Testis (tissue), 2 donors: ENCODE measurements at regions not wholly inside any gene's neighbourhood (a gene's known extent, or its start where the extent isn't known, plus 50 kb on each side); places are given as distances from the start of the nearest gene placed in this dataset.

Source experiments
- DNase-seq: peaks from one replicate; pipeline ENCODE4 v3.0.0-alpha.2; 2019
- H3K27ac ChIP-seq, 2 donors: fragments of 200-600 bp; sonication (generic); one replicate each; pipeline ENCODE4 v1.5.1; 2019
- H3K27me3 ChIP-seq: fragments of 200-600 bp; sonication (generic); one replicate; pipeline ENCODE4 v1.5.1; 2019
- H3K36me3 ChIP-seq: fragments of 200-600 bp; sonication (generic); one replicate; pipeline ENCODE4 v1.5.1; 2017; ENCODE audit warnings: low read depth; ENCODE audit errors: missing control alignments
- H3K4me1 ChIP-seq: fragments of 200-600 bp; sonication (generic); one replicate; pipeline ENCODE4 v1.5.1; 2019
- H3K4me3 ChIP-seq, 2 donors: fragments of 200-600 bp; sonication (generic); one replicate each; pipeline ENCODE4 v1.5.1; 2017 to 2019
- H3K9me3 ChIP-seq: fragments of 200-600 bp; sonication (generic); one replicate; pipeline ENCODE4 v1.5.1; 2017
- CTCF ChIP-seq, 3 experiments: fragments of 450-650 bp in 2 of 3; fragments of 200-600 bp in 1 of 3; sonication (generic) in 1 of 3; IDR thresholded peaks; one replicate each; pipeline ENCODE4 v1.5.1; 2016 to 2019; ENCODE audit warnings: antibody characterized with exemption in 3 of 3, mild to moderate bottlenecking in 2 of 3, moderate library complexity in 1 of 3
- POLR2A ChIP-seq: fragments of 450-650 bp; IDR thresholded peaks from one replicate; pipeline ENCODE4 v1.6.1; 2017; ENCODE audit warnings: antibody characterized with exemption, mild to moderate bottlenecking, moderate library complexity
- WGBS, 2 donors: methylation state at CpG; one replicate each; pipeline ENCODE4 v1.1.5; 2018; 5-methylcytosine and 5-hydroxymethylcytosine counted together
- intact Hi-C: fragments of 100-400 bp; cut with DNase I; formaldehyde crosslinking; loops from one replicate; pipeline ENCODE4 v1.15.1; 2023; ENCODE audit warnings: low total_unique reads

- DNase-seq, result no peak
- Histone ChIP-seq H3K9me3 (no peaks in the 10 kb centered on the region), H3K27ac (no peak overlapping the region), H3K36me3 (no peaks in the 10 kb centered on the region), H3K27me3 (no peaks in the 10 kb centered on the region), H3K4me1 (no peaks in the 10 kb centered on the region), H3K4me3 (no peak overlapping the region)
- TF ChIP-seq CTCF (IDR thresholded peaks at IDR 0.05), result no peak
- TF ChIP-seq POLR2A, result no peak
- intact Hi-C loops, result no loop called here
- WGBS, 2 donors, result 47 to 64% methylated on average over 3 of the region's 3 CpGs
These were observed 584.7 kb downstream of the RFPL4B start for GRCh38 chr6:112931832-112932231.

DNA sequence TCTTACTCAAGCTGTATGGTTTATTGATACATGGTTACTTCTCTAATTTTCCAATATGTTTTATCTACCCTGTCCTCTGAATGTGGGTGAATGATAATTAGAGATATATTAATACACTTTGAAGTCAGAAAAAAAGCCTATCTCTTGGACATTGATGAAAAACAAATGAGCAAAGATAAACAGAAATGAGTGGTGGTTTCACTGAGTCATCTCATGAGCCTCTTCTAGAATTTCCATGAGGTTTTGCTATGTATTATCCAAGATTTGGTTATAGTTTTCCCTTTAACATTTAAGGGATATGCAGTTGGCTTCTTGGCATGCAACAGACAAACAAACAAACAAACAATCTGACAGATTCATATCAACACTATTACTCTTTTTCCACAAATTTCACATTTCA lies 586.8 kb downstream of the RFPL4B start:
- no peak for TF ChIP-seq POLR2A
- no peak for TF ChIP-seq CTCF (IDR thresholded peaks at IDR 0.05)
- no peaks in the 10 kb centered on the region for H3K9me3 ChIP-seq
- no peak overlapping the region for H3K4me3 ChIP-seq
- no peaks in the 10 kb centered on the region for H3K27me3 ChIP-seq
- H3K27ac ChIP-seq, result no peak overlapping the region
- no peaks in the 10 kb centered on the region for H3K4me1 ChIP-seq
- no peaks in the 10 kb centered on the region for H3K36me3 ChIP-seq
- intact Hi-C loops, result no loop called here
- DNase-seq, result no peak

DNA sequence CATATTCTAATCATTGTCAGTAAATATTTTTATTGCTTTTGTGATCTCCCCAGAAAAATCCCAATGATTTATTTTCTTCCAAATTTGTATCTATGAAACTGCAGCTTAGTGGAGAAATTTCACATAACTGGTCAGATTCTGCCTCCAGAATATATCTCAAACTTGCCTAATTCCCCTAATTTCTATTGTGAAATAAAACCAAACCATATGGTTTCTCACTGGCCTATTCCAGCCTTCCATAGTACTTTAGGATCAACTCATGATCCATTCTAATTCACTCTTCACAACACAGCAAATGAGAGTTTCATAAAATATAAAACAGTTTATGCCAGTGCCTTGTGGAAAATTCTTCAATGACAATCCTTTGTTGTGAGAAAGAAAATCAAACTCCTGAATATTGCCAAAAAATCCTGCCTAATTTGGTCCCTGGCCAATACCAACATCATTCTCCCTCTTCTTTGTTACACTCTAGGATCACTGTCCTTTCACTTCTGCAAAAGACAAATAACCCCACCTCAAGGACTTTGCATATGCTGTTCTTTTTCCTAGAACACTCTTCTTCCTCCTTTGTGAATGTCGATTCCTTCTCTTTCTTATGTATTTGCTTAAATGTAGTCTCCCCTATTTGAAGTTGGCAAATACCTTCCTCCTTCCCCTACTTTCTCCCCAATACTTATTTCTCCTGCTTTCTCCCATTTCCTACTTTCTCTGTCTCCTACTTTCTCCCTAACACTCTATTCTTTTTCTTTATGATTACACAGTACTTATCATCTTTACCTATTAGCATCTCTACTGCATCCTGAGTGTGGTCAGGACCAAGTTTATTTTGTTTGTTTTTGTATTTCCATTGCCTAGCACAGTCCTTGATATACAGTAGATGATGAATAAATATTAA lies 587.5 kb downstream of the RFPL4B start:
- H3K9me3 ChIP-seq, result no peaks in the 10 kb centered on the region
- TF ChIP-seq CTCF (IDR thresholded peaks at IDR 0.05) (no peak), POLR2A (no peak)
- no peak overlapping the region for H3K4me3 ChIP-seq
- H3K36me3 ChIP-seq, result no peaks in the 10 kb centered on the region
- no peak for DNase-seq
- intact Hi-C loops, result no loop called here
- no peak overlapping the region for H3K27ac ChIP-seq
- H3K27me3 ChIP-seq, result no peaks in the 10 kb centered on the region
- H3K4me1 ChIP-seq, result no peaks in the 10 kb centered on the region
- 50 to 69% methylated on average over 1 of the region's 1 CpG for WGBS, 2 donors

DNA sequence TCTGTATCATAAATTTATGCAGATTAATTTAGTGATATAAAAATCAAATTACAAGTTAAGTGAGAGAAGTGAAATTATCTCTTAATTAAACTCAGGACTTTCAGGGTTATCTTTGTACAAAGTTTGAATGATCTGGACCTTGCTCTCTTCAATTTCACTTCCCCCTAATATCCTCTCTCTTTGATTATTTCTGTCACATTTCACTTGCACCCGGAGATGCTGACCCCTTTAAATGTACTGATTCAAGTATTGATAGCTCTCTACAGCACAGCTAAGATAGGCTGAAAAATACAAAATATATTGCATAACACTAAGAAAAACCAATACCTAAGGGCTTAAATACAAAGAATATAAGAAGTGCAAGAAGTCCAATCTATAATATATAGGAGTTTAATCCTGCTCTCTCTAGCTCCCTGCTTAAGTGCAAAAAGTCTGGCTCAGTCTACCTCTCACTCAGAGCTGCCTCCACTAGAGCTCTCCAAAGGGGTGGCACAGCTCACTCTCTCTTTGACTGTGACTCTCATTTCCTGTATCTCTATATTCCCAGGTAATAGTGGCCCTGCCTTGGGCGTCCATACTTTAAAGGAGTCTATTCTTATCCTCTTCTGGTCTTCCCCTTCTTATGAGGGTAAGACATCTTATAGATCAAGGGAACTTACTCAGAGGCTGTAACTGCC lies 588.4 kb downstream of the RFPL4B start:
- DNase-seq, result no peak
- no peak for TF ChIP-seq CTCF (IDR thresholded peaks at IDR 0.05)
- TF ChIP-seq POLR2A, result no peak
- intact Hi-C loops, result no loop called here
- Histone ChIP-seq H3K27ac (no peak overlapping the region), H3K27me3 (no peaks in the 10 kb centered on the region), H3K36me3 (no peaks in the 10 kb centered on the region), H3K4me1 (no peaks in the 10 kb centered on the region), H3K9me3 (no peaks in the 10 kb centered on the region), H3K4me3 (no peak overlapping the region)
- 81 to 89% methylated on average over 2 of the region's 2 CpGs for WGBS, 2 donors
